Hematopoietic multipotent progenitor cell (in vitro differentiated cells): ENCODE measurements at regions not wholly inside any gene's neighbourhood (a gene's known extent, or its start where the extent isn't known, plus 50 kb on each side); places are given as distances from the start of the nearest gene placed in this dataset.

Experiments used
- DNase-seq, 3 donors: peaks; one replicate each; pipeline ENCODE4 v3.0.0-alpha.2; 2011 to 2015; ENCODE audit warnings: low read depth in 2 of 3, low spot score in 2 of 3

DNA sequence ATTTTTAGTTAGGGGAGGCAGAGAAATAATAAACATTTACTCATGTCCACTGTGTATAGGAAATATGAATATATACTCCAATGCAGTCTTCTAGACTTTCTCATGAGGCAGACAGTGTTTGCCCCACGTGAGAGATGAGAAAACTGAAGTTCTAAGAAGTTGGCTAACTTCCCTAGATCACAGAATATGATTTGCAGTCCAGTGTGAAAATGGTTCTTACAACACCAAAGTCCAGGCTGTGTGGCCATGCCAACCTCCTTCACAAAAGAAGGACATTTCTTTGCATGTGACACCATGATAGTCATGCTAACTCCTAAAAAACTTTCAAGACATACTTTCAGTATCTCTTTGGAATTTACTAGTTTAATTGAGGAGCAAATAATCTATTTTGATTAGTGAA lies 143.7 kb downstream of the IRS1 start:
- no peak for DNase-seq

DNA sequence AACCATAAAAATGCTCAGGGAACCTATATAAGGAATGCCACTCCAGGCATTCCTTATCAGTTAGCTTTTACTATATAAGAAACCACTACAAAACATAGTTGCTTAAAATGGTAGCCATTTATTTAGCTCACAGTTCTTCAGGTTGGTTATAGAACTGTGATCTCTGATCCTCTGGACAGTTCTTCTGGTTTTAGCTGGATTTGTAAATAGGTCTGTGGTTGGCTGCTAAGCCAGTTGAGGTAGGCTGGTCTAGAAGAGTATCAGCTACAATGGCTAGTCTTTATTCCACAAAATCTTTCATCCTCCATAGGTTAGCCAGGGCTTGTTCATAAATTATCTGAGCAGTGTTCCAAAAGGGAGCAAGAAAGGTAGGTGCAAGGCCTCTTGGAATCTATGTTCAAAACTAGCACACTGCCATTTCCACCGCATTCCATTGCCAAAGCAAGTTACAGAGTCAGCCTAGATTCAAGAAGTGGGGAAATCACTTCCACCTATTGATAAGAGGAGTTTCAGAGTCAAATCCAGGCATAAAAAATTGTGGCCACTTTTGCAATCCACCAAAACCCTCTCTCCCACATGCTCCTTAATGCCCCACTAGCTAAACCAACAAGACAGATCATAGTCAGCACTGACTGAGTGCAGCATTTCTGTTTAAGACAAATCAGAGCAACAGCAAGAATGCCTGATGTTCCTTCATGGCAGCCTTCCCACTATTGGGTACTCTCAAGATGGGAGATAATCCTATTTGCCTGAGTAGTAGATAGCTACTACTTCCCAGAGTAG lies 146.4 kb downstream of the IRS1 start:
- DNase-seq: no peak

GRCh38 chr2:226652369-226652768 lies 147.3 kb downstream of the IRS1 start:
- DNase-seq: no peak

GRCh38 chr2:226649871-226650660 lies 149.6 kb downstream of the IRS1 start:
- peak in 2 of 3 donors; percentile 78 to 86 for DNase-seq

GRCh38 chr2:226649201-226649600 lies 150.4 kb downstream of the IRS1 start:
- DNase-seq: no peak

- no peak for DNase-seq
Measured at GRCh38 chr2:226647621-226648518, 151.8 kb downstream of the IRS1 start.

GRCh38 chr2:226644399-226644865 lies 155.2 kb downstream of the IRS1 start:
- no peak for DNase-seq

DNA sequence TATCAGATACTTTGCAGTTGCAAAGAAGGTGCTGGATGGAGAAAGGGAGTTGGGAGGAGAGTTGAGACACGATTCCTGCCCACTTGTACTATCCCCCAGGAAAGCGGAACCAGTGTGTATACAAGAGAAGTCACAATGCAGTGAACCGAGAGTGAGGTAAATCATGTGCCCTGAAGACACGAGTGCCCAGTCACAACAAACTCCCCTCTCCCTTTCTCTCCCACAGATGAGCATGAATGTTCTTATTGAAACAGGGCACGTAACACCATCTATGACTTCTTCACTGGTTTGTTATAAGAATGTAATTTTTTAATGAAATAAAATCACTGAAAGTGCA lies 155.7 kb downstream of the IRS1 start:
- DNase-seq: no peak

DNA sequence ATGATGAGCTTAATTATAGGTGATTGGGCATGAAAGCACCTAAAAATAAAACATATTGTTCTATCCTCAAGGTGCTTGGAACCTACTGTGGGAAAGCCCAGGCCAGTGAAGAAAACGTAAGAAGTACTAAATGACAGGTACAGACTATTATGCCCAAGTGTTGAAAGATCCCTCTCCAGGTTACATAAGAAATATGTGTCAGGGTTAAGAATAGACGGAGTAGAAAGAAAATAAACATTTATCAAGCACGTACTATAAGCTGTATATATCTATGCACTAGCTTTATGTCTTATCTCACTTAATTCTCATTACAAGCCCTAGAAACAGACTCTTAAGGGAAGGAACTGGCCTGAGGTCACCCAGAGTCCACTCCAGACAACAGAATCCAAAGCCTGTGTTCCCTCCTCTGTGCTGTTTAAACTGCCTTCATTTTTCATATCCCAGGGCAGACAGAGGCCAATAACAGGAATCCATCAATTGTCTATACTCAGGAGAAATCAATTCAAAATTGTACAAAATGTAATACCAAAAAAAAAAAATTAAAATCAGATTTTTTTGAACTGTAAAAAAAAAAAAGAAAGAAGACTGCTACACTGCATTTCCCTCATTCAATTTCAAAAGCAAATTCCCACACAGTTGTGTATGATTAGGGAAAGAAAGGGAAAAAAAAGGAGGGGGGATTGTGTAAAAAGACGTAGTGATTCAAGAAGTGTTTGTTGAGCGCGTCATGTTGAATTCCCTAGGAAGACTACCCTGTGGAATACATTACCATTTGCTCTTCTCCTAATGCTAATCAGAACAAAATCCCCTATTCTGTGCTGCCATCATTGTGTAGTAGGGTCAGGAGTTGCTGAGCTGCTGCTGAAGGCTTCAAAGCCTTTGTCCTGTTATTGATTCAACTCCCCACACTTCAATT lies 156.3 kb downstream of the IRS1 start:
- DNase-seq: no peak

DNA sequence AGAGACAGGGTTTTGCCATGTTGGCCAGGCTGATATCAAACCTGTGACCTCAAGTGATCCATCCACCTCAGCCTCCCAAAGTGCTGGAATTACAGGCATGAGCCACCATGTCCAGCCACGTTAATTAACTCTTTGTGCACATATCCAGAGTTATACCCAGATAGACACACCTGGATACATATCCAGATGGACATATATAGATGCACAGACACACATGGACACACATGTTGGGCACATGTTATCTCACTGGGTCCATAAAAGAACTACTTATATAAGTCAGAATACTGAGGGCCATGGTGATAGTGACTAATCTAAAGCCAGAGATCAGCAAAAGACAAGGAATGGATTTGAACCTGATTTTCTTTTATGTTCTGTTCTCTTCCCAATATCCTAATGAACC lies 158.6 kb downstream of the IRS1 start:
- no peak for DNase-seq

DNA sequence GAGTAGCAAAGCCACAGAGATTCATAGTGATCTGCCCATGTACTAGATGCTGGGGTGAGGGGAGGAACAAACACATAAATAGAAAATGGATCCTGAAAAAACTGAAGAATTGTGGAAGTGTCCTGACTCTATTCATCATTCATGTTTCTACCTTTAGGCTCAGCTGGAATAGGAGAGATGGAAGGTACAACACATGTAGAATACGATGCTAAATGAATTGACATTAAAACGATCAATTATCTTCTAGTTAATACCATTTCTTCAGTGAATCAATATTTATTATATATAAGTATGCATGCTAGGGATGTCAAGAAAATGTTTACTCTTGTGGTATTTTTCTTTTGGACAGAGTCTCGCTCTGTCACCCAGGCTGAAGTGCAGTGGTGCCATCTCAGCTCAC lies 159.1 kb downstream of the IRS1 start:
- DNase-seq: no peak

DNA sequence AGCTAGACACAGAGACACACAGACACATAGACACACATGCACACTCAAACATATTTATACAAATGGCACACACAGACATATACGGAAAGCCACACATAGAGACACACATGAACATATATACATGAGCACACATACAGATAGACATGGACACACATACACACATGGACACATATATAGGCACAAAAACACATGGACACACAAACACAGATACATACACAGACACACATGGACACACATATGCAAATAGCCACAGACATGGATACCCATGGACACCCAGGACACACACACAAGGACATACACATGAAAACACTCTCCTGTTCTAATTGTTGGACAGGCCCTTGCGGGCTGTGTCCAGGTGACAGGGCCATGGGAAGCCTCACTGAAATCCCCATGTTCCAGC lies 160.1 kb downstream of the IRS1 start:
- no peak for DNase-seq

DNA sequence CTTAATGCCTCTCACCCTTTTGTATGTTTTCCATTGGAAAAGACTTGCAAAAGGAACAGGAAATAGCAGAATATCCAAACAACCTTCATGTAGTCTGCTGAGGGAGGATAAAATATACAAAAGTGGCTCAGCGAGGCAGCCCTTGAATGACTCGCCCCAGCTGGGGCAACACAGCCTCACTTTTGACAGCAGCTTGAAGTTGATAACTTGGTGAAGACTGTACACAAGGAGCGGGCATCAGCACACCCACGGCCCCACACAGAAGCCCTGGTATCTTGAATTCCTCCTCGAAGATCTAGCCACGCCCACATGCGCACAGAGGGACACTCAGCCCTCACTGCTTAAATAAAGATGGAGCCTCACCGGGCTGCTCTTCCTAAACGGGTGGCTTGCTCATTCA lies 161.0 kb downstream of the IRS1 start:
- DNase-seq: no peak

GRCh38 chr2:226637383-226637782 lies 162.2 kb downstream of the IRS1 start:
- no peak for DNase-seq

- DNase-seq: no peak
Measured at GRCh38 chr2:226636586-226636985, 163.0 kb downstream of the IRS1 start.

- DNase-seq: no peak
Measured at GRCh38 chr2:226634943-226635604, 164.5 kb downstream of the IRS1 start.

DNA sequence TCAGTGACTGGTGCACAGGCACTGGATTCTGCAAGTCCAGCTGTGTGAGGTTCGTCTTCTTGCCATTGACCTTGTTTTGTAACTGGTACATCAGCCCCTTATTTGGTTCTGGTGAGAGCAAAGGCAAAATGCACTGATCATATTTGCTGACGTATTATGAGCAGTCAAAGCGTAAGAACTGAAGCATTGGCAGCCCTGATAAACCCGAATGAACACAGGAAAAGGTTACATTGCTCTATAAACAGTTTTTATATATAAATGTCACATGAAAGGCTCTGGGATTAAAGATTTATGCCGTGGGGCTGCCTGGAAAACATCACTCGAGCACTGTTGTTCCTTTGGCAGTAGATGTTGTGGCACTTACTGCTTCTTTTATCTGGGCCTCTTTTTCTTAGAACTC lies 167.9 kb downstream of the IRS1 start:
- DNase-seq: no peak

DNA sequence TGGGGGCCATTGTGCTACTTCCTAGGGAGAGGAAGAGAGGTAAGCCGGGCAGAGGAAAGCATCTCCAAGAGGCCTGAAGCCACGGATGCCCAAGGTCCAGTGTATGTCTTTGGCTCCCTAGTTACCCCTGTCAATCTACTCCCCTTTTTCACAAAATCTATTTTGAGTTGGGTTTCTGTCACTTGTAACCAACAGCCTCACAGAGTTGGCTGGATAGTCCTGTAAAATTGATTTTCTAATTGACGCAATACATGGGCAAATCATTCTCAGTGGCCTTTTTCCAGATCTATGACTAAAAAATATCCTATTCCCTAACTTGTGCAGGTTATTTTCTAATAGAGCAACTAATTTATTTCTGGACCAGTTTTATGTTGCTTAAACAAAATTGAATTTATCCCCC lies 168.4 kb downstream of the IRS1 start:
- no peak for DNase-seq

- no peak for DNase-seq
Measured at GRCh38 chr2:226625946-226626345, 173.7 kb downstream of the IRS1 start.
